Epithelial cell of esophagus (primary cell): ENCODE measurements at regions not wholly inside any gene's neighbourhood (a gene's known extent, or its start where the extent isn't known, plus 50 kb on each side); places are given as distances from the start of the nearest gene placed in this dataset.

Experiments used
- DNase-seq: peaks from one replicate; pipeline ENCODE4 v3.0.0; 2010; ENCODE audit warnings: low read depth
- H3K4me3 ChIP-seq: 2 replicates; pipeline ENCODE4 v1.5.1; 2011; ENCODE audit warnings: mild to moderate bottlenecking, low read length, control low read depth
- CTCF ChIP-seq: IDR thresholded peaks from 2 replicates; pipeline ENCODE4 v1.5.1; 2011; ENCODE audit warnings: low read depth, mild to moderate bottlenecking, low read length, control low read depth, inconsistent platforms; ENCODE audit not compliant: insufficient read depth; ENCODE audit errors: missing control alignments

GRCh38 chr13:111968336-111969010 is 98.5 kb upstream of the SOX1 start:
- no peak for DNase-seq
- H3K4me3 ChIP-seq = no peak overlapping the region
- no peak for TF ChIP-seq CTCF

GRCh38 chr13:111969551-111970135 is 97.3 kb upstream of the SOX1 start:
- no peak overlapping the region for H3K4me3 ChIP-seq
- no peak for DNase-seq
- no peak for TF ChIP-seq CTCF

DNA sequence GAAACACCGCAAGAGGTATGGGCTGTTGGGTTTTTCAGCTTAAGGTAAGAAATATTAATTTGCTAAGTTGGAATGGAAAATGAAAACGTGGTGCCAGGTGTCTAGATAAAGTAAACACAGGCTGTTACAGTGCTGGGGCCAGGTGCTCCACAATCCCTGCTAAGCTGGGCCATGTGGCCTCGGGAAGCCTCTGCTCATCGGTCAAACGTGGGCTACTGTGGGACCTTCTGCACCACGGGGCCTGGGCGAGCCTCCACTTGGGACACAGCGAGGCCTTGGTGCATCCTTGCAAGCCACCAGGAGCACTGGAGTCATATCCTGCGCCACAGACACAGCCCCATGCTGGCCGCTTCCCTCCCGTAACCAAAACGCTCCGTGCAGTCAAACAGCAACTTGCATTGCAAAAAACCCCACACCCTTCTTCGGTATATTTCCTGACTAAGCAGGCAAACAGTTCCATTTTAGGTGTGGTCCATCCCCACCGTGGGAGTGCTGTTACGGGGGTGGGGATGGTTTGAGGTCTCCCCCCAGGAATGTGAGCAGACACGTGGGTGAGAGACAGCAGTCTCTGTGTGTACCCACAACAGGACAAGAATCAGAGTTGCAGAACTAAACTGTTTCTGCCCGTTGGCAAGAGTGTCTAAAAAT is 96.3 kb upstream of the SOX1 start:
- DNase-seq = no peak
- no peak for TF ChIP-seq CTCF
- no peak overlapping the region for H3K4me3 ChIP-seq

DNA sequence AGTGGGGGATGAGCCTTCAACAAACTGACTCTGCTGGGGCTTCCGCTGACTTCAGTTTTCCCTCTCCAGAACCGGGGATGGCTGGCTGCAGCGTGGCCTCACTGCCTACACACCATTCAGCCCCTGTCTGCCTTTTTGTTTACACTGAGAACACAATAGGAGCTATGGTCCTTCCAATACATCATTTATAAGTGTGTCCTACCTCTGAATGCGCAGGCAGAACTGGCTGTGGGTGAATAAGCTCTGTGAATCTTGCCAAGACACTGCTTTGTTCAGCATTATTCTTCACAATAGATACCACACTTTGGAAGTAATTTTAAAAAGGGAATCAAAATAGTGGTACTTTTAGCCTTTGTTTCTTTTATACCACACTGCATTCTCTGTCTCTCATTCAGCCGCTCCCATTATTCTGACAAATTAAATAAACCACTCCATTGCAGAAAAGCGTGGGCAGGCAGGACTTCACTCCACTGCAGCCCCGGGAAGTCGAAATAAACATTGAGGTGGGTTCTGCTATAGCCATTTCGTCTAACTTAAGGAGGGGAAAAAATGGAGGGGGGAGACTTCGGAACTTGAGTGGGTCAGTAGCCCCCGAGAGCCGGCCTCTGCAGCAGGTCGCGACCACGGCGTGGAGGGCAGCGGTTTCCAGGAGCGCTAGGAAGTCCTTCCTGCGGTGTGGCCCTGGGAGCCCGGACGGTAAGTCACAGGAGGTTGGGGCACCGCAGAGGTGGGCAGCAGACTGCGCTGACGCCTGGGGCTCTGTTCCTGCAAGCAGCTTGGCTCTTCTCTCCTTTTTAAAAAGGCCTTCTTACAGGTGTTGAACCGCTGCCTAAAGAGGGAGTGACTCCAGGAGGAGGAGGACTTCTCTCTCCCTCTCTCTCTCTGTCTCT is 94.8 kb upstream of the SOX1 start:
- no peak for TF ChIP-seq CTCF
- no peak for DNase-seq
- no peak overlapping the region for H3K4me3 ChIP-seq

DNA sequence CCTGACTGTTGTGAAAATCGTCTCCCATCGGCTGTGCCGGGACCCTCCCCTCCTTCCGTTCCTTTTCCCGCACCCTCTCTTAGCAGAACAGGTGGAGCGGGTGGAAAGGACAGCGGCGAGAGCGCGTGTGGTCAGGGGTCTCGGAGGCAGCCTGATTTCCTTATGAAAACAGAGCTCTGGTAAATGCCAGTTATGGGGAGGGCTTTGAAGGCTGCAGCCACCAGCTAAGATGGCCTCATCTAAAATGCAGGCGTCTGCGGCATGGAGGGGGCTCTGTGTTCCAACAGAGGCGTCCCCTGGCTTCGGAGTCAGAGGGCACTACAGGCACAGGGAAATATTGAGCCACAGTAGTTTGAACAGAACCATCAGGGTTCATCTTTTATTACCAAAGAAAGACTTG is 93.8 kb upstream of the SOX1 start:
- H3K4me3 ChIP-seq = no peak overlapping the region
- no peak for TF ChIP-seq CTCF
- DNase-seq = no peak

DNA sequence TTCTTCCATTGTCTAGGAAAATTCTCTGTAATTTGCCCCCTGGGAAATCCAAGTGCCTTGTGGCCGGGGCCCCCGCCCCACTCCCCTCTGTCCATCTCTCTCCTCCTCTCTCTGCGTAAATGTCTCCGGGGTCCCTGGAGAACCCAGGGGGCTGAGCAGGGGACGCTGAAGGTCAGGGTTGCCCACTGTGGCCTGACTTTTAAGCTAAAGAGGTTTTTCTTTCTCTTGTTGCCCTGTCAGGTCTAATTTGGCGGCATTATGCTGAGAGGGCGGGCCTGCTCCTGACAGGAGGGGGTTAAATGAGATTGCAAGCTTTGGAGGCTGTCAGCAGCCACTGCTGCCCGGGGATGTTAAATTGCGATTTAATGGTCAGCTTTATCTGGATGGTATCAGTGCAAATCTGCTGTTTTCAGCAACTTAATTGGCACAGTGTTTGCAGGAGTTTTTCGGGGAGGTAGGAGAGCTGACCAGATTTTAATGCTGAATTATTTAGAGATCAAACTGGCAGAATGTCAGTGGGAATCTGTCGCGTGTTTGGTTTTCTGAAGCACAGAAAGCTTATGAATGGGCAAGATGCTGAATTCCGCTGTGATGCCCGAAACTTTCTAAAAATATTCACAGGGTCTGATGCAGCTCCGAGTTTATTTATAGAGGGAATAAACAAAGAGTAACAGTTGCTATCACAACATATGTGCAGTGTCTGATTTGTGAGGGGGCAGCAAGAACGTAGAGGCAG is 93.2 kb upstream of the SOX1 start:
- DNase-seq = no peak
- H3K4me3 ChIP-seq = no peak overlapping the region
- TF ChIP-seq CTCF = no peak
